ENCODE measurements at regions not wholly inside any gene's neighbourhood (a gene's known extent, or its start where the extent isn't known, plus 50 kb on each side); places are given as distances from the start of the nearest gene placed in this dataset.
"Not testable (repeated sequence)": the region's sequence is repeated elsewhere in the genome, so short reads cannot be mapped to it uniquely, and the experiment has no call there.

GRCh38 chr12:127106041-127106440, 1160.9 kb upstream of the TMEM132C start:
- DNase-seq (ENCODE audit: low read depth) = no peak

GRCh38 chr12:127106697-127107096, 1160.3 kb upstream of the TMEM132C start:
- no peak for DNase-seq (ENCODE audit: low read depth)

GRCh38 chr12:127107744-127108143, 1159.2 kb upstream of the TMEM132C start:
- DNase-seq (ENCODE audit: low read depth) = no peak

DNA sequence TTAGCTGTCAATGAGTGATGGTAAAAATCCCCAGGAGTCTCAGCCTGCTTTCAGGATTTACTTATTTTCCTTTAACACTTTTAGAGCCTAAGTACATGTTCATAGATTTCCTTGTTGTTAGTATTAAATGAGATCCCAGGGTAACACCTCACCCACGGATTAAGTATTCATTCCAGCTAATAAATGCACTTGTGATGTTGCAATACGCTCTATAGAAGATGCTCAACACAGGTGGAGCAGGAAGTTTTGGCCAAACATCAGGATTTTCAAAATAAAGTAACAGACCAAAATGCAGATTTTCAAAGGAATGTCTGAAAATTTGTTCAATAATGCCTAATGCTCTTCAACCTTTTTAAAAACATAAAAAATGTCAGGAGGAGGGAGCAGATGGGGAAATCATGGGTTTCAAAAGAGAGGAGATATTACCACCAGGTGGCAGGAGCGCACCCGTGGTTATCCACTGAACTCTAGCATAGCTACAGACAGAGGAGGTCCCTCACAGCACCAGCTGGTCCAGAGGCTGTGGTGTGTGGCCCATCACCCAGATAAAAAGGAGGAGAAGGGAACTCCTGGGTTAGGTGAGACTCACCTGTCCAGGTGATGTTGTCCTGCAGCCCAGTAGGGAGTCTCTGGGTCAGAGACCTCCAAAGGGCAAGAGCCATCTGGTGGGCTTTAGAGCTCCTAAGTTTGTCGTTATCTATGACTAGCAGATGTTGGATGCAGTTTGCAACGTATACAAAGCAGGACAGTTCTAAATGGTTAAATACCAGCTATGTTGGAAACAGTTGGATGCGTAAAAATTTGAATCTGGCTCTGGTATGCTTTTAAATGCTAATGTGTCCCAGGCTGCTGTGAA, 1158.4 kb upstream of the TMEM132C start:
- DNase-seq (ENCODE audit: low read depth) = peak; percentile 20

- no peak for DNase-seq (ENCODE audit: low read depth)
Observed at GRCh38 chr12:127113945-127114344, 1153.0 kb upstream of the TMEM132C start.

- DNase-seq (ENCODE audit: low read depth) = no peak
Observed at GRCh38 chr12:127115468-127116035, 1151.4 kb upstream of the TMEM132C start.

- DNase-seq (ENCODE audit: low read depth) = no peak
Observed at GRCh38 chr12:127118251-127118650, 1148.7 kb upstream of the TMEM132C start.

- DNase-seq (ENCODE audit: low read depth) = no peak
Observed at GRCh38 chr12:127119600-127120140, 1147.3 kb upstream of the TMEM132C start.

- DNase-seq (ENCODE audit: low read depth) = no peak
Observed at GRCh38 chr12:127120851-127121250, 1146.1 kb upstream of the TMEM132C start.

GRCh38 chr12:127121494-127122084, 1145.4 kb upstream of the TMEM132C start:
- DNase-seq (ENCODE audit: low read depth) = no peak

DNA sequence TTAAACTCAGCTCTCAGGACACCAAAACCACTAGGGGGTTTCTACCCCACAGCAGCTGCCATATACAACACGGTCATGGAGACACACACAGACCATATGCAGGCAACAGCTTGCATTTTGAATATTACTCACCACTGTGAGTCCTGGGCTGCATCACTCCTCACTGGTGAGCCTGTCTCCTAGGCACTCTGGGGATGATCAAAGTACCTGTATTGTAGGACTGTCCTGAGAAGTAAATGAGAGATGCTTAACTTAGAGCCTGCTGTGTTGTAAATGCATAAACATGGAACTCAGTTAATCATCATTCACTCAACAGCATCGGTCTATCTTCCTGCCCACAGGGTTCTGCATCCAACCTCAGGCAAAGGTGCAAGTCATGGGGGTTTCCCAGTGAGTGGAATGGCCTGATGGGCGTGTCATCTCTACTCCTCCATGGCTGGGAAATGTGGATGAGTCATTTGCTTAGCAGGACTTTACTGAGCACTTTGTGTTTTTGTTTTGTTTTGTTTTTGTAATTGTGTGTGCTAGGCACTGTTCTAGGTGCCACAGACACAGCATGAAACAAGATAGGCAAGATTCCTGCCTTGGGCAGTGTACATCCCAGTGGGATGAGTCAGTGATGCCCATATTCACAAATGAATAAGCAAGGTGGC, 1141.2 kb upstream of the TMEM132C start:
- peak; percentile 20 for DNase-seq (ENCODE audit: low read depth)

DNA sequence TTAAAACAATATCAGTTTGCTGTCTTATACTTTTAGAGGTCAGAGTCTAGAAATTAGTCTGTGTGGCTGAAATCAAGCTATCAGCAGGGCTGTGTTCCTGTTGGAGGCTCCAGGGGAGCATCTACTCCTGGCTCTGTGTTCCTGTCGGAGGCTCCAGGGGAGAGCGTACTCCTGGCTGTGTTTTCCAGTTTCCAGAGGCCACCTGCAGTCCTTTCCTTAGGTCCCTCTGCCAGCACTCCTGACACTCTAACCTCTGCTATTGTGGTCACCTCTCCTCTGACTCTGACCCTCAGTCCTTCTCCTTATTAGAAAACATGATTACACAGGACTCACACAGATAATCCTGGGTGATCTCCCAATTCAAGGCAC, 1140.7 kb upstream of the TMEM132C start:
- no peak for DNase-seq (ENCODE audit: low read depth)

DNA sequence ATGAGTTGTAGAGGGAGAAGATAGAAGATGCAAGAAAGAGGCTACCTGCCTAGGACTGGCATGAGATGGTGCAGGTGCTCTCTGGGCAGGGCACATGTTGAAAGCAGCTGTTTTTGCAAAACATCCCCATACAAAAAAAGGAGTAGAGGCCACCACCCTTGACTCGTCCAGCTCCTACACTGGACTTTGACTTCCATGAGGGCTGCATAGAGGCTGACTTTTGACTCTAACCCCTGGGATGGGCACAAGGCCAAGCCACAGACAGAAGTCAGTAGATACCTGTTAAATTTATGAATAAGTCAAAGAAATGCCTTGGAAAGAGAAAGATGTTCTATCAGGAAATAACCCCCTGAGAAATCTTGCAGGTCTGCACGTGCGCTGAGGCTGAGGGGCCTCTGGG, 1139.1 kb upstream of the TMEM132C start:
- no peak for DNase-seq (ENCODE audit: low read depth)

- DNase-seq (ENCODE audit: low read depth) = no peak
Observed at GRCh38 chr12:127130506-127131124, 1136.4 kb upstream of the TMEM132C start.

DNA sequence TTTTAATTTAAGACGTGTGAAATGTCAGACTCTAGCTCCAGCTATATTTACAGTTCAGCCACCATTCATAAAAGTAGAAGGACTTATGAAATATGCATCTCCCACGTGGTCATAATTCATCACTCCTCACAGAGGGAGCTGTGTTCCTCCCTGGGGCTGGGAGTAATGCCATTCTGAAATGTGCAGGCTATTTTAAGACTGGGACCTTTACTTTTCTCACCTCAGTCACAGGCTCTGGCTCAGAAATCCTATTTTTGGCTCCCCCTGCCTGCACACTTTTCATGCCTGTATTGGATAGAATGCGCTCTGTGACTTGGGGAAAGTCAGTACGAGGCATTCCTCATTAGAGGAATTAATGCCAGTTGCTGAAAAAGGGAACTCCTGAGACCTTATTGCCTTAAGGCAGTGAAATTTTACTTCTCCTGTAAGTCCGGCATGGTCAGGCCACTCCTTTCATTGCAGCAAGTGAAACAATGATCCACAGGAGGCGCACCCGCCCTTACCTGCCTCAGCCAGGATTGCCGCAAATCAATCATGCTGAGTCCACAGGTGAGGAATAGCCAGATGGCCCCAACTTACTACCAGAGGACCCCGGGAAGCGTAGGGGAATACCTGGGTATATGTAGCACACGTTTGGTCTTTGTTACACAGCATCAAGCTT, 1133.2 kb upstream of the TMEM132C start:
- no peak for DNase-seq (ENCODE audit: low read depth)

DNA sequence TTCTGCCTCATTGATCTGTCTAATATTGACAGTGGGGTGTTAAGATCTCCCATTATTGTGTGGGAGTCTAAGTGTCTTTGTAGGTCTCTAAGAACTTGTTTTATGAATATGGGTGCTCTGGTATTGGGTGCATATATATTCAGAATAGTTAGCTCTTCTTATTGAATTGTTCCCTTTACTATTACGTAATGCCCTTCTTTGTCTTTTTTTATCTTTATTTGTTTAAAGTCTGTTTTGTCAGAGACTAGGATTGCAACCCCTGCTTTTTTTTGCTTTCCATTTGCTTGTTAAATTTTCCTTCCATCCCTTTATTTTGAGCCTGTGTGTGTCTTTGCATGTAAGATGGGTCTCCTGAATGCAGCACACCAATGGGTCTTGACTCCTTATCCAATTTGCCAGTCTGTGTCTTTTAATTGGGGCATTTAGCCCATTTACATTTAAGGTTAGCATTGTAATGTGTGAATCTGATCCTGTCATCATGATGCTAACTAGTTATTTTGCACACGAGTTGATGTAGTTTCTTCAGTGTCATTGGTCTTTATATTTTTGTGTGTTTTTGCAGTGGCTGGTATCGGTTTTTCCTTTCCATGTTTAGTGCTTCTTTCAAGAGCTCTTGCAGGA, 1126.0 kb upstream of the TMEM132C start:
- not testable (repeated sequence) for DNase-seq (ENCODE audit: low read depth)

DNA sequence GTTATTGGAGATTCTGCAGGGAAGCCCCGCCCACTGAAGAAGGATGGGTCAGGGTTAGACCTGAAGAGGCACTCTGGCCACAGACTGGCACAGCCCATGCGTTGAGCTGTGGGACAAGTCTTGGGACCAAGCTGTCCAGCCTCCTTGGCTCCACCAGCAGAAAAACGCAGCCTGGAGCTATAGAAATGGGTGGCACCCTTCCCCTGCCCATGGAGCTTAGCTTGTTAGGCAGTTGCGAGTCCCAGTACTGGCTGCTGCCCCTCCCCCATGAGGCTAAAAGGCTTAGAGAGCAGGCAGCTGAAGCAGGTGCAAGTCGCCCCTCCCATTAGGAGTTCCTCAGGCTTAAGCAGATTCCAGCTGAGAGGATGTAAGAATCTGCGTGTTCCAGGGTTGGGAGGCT, 1124.0 kb upstream of the TMEM132C start:
- no peak for DNase-seq (ENCODE audit: low read depth)

DNA sequence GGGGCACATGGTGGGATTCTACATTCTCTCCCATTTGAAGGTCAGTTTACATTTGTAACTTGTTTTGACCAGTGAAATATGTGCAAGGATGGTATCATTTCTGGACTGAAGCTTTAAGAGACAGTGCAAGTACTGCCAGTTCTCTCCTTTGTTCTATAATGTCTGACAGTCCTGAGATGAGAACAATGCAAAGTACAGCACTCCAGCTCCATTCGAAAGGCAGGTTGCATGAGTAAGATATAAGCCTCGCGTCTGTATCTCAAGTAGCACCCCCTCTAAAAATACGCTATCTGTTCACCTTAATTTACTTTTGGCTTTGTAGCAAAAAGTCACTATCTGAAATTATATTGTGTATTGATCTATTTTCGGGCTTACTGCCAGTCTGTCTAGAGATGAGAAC, 1122.2 kb upstream of the TMEM132C start:
- no peak for DNase-seq (ENCODE audit: low read depth)

- DNase-seq (ENCODE audit: low read depth) = no peak
Observed at GRCh38 chr12:127145241-127145928, 1121.6 kb upstream of the TMEM132C start.
